Body of pancreas (tissue), 4 donors: ENCODE measurements at regions not wholly inside any gene's neighbourhood (a gene's known extent, or its start where the extent isn't known, plus 50 kb on each side); places are given as distances from the start of the nearest gene placed in this dataset.

ENCODE experiments used
- ATAC-seq: fragments of 150-250 bp; one replicate; pipeline ENCODE4 v1.9.1; 2016
- DNase-seq, 4 donors: peaks; one replicate each; pipeline ENCODE4 v3.0.0-alpha.2; 2019
- H3K27ac ChIP-seq, 4 donors: fragments of 200-600 bp; sonication (generic); 1 replicate in 3 of 4; 2 replicates in 1 of 4; pipeline versions ENCODE4 v1.5.1 to v1.6.1; 2016 to 2019; ENCODE audit warnings: mild to moderate bottlenecking in 1 of 4, mixed read lengths in 1 of 4, moderate library complexity in 1 of 4
- H3K27me3 ChIP-seq, 2 donors: fragments of 200-600 bp; sonication (generic); one replicate each; pipeline ENCODE4 v1.6.0; 2016; ENCODE audit warnings: mild to moderate bottlenecking in 1 of 2
- H3K36me3 ChIP-seq, 2 donors: fragments of 200-600 bp; sonication (generic); replicated peaks in 1 of 2; 2 replicates each; pipeline ENCODE4 v1.5.1; 2016; ENCODE audit warnings: low read depth in 2 of 2; ENCODE audit not compliant: insufficient read depth in 1 of 2
- H3K4me1 ChIP-seq: fragments of 200-600 bp; sonication (generic); one replicate; pipeline ENCODE4 v1.6.0; 2016
- H3K4me3 ChIP-seq, 2 donors: fragments of 200-600 bp; sonication (generic); 1 replicate in 1 of 2; 2 replicates in 1 of 2; pipeline ENCODE4 v1.5.1; 2016 to 2019
- H3K9me3 ChIP-seq, 3 donors: fragments of 200-600 bp; sonication (generic); 1 replicate in 2 of 3; 2 replicates in 1 of 3; pipeline ENCODE4 v1.5.1; 2016
- CTCF ChIP-seq, 7 experiments: fragments of 450-650 bp in 4 of 7; fragments of 200-600 bp in 3 of 7; sonication (generic) in 3 of 7; IDR thresholded peaks; one replicate each; pipeline ENCODE4 v1.5.1; 2016 to 2019; ENCODE audit warnings: antibody characterized with exemption in 7 of 7
- POLR2A ChIP-seq, 3 donors: fragments of 450-650 bp; IDR thresholded peaks; one replicate each; pipeline ENCODE4 v1.6.1; 2016; ENCODE audit warnings: antibody characterized with exemption in 3 of 3, mild to moderate bottlenecking in 2 of 3
- WGBS, 2 donors: methylation state at CpG; one replicate each; pipeline ENCODE4 v1.1.5; 2017; 5-methylcytosine and 5-hydroxymethylcytosine counted together
- intact Hi-C: fragments of 100-400 bp; cut with DNase I; formaldehyde crosslinking; loops from one replicate; pipeline ENCODE4 v1.15.1; 2023

- DNase-seq (no peak), ATAC-seq (no peak)
- Histone ChIP-seq H3K36me3 (no peaks in the 10 kb centered on the region), H3K4me1 (no peaks in the 10 kb centered on the region), H3K9me3 (no peaks in the 10 kb centered on the region), H3K27ac (no peak overlapping the region), H3K27me3 (no peaks in the 10 kb centered on the region), H3K4me3 (no peak overlapping the region)
- 67 to 84% methylated on average over 5 of the region's 5 CpGs for WGBS, 2 donors
- TF ChIP-seq CTCF (IDR thresholded peaks at IDR 0.05), result no peak
- TF ChIP-seq POLR2A (IDR thresholded peaks at IDR 0.05), result no peak
- intact Hi-C loops, result no loop called here
Measured at GRCh38 chr5:153079396-153079795, 411.1 kb upstream of the GRIA1 start.

- TF ChIP-seq CTCF (IDR thresholded peaks at IDR 0.05), result no peak
- no peak for TF ChIP-seq POLR2A (IDR thresholded peaks at IDR 0.05)
- no peaks in the 10 kb centered on the region for H3K9me3 ChIP-seq
- no peaks in the 10 kb centered on the region for H3K27me3 ChIP-seq
- no peak overlapping the region for H3K4me3 ChIP-seq
- no peaks in the 10 kb centered on the region for H3K36me3 ChIP-seq
- no peak overlapping the region for H3K27ac ChIP-seq
- WGBS, 2 donors, result 64 to 74% methylated on average over 6 of the region's 6 CpGs
- ATAC-seq, result no peak
- H3K4me1 ChIP-seq, result no peaks in the 10 kb centered on the region
- no peak for DNase-seq
- intact Hi-C loops, result no loop called here
Measured at GRCh38 chr5:153080940-153081339, 409.5 kb upstream of the GRIA1 start.

GRCh38 chr5:153081385-153081784 is 409.1 kb upstream of the GRIA1 start:
- Histone ChIP-seq H3K4me3 (no peak overlapping the region), H3K9me3 (no peaks in the 10 kb centered on the region), H3K27me3 (no peaks in the 10 kb centered on the region), H3K27ac (no peak overlapping the region), H3K4me1 (no peaks in the 10 kb centered on the region), H3K36me3 (no peaks in the 10 kb centered on the region)
- ATAC-seq (no peak), DNase-seq (no peak)
- no peak for TF ChIP-seq CTCF (IDR thresholded peaks at IDR 0.05)
- TF ChIP-seq POLR2A (IDR thresholded peaks at IDR 0.05), result no peak
- WGBS, 2 donors, result 38% methylated on average over 4 of the region's 4 CpGs
- intact Hi-C loops, result no loop called here

GRCh38 chr5:153084511-153084910 is 406.0 kb upstream of the GRIA1 start:
- Histone ChIP-seq H3K9me3 (no peaks in the 10 kb centered on the region), H3K4me3 (no peak overlapping the region), H3K4me1 (no peaks in the 10 kb centered on the region), H3K36me3 (no peaks in the 10 kb centered on the region), H3K27ac (no peak overlapping the region), H3K27me3 (no peaks in the 10 kb centered on the region)
- no peak for TF ChIP-seq CTCF (IDR thresholded peaks at IDR 0.05)
- no peak for TF ChIP-seq POLR2A (IDR thresholded peaks at IDR 0.05)
- ATAC-seq (no peak), DNase-seq (no peak)
- intact Hi-C loops, result no loop called here
- WGBS, 2 donors, result 84 to 85% methylated on average over 3 of the region's 3 CpGs

- no peak for TF ChIP-seq POLR2A (IDR thresholded peaks at IDR 0.05)
- TF ChIP-seq CTCF (IDR thresholded peaks at IDR 0.05), result no peak
- 39 to 46% methylated on average over 2 of the region's 2 CpGs for WGBS, 2 donors
- DNase-seq (peak in 3 of 4 donors; percentile 6 to 16 (median 7)), ATAC-seq (no peak)
- Histone ChIP-seq H3K9me3 (no peaks in the 10 kb centered on the region), H3K36me3 (no peaks in the 10 kb centered on the region), H3K4me1 (no peaks in the 10 kb centered on the region), H3K27me3 (no peaks in the 10 kb centered on the region), H3K4me3 (no peak overlapping the region), H3K27ac (no peak overlapping the region)
- intact Hi-C loops, result no loop called here
Measured at GRCh38 chr5:153086486-153086885, 404.0 kb upstream of the GRIA1 start.
